ENCODE measurements at regions not wholly inside any gene's neighbourhood (a gene's known extent, or its start where the extent isn't known, plus 50 kb on each side); places are given as distances from the start of the nearest gene placed in this dataset.

DNA sequence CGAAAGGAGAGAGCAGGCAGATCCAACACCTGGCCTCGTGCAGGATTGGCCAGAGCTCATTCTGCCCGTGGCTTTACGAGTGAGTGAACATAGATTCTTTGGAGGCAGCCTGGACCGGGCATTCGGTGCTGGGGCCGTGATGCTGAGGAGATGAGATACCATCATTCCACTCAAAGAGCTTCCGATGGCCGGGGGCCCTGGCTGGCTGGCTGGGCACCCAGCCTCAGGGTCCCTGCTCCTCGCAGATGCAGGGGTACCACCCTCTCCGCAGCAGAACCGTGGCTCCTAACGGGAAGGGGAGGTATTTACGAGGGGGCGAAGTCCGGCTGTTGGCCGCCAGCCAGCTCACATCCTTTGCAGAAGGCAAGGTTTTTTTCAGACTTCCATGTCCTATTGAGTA lies 66.1 kb upstream of the FOXF1 start:
- no peak for TF ChIP-seq POLR2A (IDR thresholded peaks at IDR 0.05)
- TF ChIP-seq, protein P1, sequence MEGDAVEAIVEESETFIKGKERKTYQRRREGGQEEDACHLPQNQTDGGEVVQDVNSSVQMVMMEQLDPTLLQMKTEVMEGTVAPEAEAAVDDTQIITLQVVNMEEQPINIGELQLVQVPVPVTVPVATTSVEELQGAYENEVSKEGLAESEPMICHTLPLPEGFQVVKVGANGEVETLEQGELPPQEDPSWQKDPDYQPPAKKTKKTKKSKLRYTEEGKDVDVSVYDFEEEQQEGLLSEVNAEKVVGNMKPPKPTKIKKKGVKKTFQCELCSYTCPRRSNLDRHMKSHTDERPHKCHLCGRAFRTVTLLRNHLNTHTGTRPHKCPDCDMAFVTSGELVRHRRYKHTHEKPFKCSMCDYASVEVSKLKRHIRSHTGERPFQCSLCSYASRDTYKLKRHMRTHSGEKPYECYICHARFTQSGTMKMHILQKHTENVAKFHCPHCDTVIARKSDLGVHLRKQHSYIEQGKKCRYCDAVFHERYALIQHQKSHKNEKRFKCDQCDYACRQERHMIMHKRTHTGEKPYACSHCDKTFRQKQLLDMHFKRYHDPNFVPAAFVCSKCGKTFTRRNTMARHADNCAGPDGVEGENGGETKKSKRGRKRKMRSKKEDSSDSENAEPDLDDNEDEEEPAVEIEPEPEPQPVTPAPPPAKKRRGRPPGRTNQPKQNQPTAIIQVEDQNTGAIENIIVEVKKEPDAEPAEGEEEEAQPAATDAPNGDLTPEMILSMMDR (IDR thresholded peaks at IDR 0.05), result no peak
- WGBS, 2 donors, result 14 to 26% methylated on average over 17 of the region's 17 CpGs
- intact Hi-C loops (cut with DNase I), result no loop called here
- H3K36me3 ChIP-seq, result no peaks in the 10 kb centered on the region
- DNase-seq, result no peak
- H3K27ac ChIP-seq, result no peak overlapping the region
- no peaks in the 10 kb centered on the region for H3K27me3 ChIP-seq
- no peak overlapping the region for H3K4me3 ChIP-seq (replicated peaks in 1 of 3)
- H3K4me1 ChIP-seq, result no peaks in the 10 kb centered on the region
- H3K9me3 ChIP-seq, result no peaks in the 10 kb centered on the region

DNA sequence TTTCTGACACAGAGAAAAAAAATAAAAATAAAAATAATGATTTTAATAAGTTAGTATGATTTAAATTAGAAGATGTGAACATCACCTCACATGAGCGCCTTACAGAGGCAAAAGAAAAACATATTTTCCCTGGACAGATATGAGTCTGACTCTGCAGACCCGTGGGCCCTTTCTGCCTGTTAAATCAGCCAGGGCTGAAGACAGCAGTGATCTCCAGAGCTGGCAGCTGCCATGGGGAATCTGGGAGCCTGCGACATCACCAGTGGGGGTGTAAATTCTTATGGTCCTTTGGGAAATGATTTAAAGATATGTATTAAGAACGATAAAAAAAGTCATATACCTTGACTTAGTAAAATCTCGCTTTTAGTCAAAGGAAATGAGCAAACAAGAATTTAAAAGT lies 65.7 kb upstream of the FOXF1 start:
- WGBS, 2 donors, result 47 to 55% methylated on average over 5 of the region's 5 CpGs
- no peak overlapping the region for H3K27ac ChIP-seq
- DNase-seq, result no peak
- H3K4me1 ChIP-seq, result no peaks in the 10 kb centered on the region
- intact Hi-C loops (cut with DNase I), result no loop called here
- no peaks in the 10 kb centered on the region for H3K27me3 ChIP-seq
- H3K9me3 ChIP-seq, result no peaks in the 10 kb centered on the region
- H3K36me3 ChIP-seq, result no peaks in the 10 kb centered on the region
- TF ChIP-seq POLR2A (IDR thresholded peaks at IDR 0.05), result no peak
- TF ChIP-seq, protein P1 (IDR thresholded peaks at IDR 0.05), result no peak
- no peak overlapping the region for H3K4me3 ChIP-seq (replicated peaks in 1 of 3)

DNA sequence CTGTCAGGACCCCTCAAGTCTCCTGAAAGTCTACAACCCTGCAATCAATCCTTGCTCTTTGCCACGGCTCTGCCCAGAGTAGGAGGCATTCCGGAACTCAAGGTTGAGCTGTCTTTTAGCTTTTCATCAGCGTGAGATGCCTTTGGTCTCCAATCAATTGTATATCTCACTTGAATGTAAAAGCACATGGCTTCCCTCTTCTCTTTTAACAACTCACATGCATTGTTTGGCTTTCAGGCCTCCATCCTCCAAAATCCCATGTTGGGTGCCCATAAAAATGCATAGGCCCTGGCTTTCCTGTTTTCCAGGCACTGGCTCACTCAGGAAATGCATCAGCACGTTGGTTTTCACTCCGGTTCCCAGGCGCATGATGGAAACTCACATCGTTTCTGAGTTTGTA lies 64.0 kb upstream of the FOXF1 start:
- H3K36me3 ChIP-seq, result no peaks in the 10 kb centered on the region
- no peak overlapping the region for H3K4me3 ChIP-seq (replicated peaks in 1 of 3)
- H3K27me3 ChIP-seq, result no peaks in the 10 kb centered on the region
- no peak for DNase-seq
- H3K4me1 ChIP-seq, result no peaks in the 10 kb centered on the region
- intact Hi-C loops (cut with DNase I), result no loop called here
- no peaks in the 10 kb centered on the region for H3K9me3 ChIP-seq
- TF ChIP-seq, protein P1 (IDR thresholded peaks at IDR 0.05), result no peak
- TF ChIP-seq POLR2A (IDR thresholded peaks at IDR 0.05), result no peak
- no peak overlapping the region for H3K27ac ChIP-seq
- 77 to 84% methylated on average over 7 of the region's 7 CpGs for WGBS, 2 donors

DNA sequence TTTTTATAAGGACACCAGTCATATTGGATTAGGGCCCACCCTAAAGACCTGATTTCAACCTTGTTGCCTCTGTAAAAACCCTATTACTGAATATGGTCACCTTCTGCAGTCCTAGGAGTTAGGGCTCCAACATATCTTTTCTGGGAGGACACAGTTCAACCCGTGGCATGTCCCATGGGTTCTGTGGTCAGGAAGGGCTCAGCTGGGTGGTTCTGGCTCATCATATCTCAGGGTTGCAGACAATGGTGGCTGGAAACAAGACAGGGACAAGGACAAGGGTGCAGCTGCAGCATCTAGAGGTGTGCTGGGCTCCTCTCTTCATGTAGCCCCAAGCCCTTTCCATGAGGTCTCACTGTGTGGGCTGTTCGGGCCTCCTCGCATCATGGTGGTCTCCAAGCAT lies 63.1 kb upstream of the FOXF1 start:
- H3K27me3 ChIP-seq, result no peaks in the 10 kb centered on the region
- TF ChIP-seq, protein P1 (IDR thresholded peaks at IDR 0.05), result no peak
- TF ChIP-seq POLR2A (IDR thresholded peaks at IDR 0.05), result no peak
- 67 to 87% methylated on average over 1 to 3 of the region's 3 CpGs for WGBS, 2 donors
- no peaks in the 10 kb centered on the region for H3K9me3 ChIP-seq
- DNase-seq, result no peak
- H3K4me3 ChIP-seq (replicated peaks in 1 of 3), result no peak overlapping the region
- H3K36me3 ChIP-seq, result no peaks in the 10 kb centered on the region
- intact Hi-C loops (cut with DNase I), result no loop called here
- H3K27ac ChIP-seq, result no peak overlapping the region
- H3K4me1 ChIP-seq, result no peaks in the 10 kb centered on the region

DNA sequence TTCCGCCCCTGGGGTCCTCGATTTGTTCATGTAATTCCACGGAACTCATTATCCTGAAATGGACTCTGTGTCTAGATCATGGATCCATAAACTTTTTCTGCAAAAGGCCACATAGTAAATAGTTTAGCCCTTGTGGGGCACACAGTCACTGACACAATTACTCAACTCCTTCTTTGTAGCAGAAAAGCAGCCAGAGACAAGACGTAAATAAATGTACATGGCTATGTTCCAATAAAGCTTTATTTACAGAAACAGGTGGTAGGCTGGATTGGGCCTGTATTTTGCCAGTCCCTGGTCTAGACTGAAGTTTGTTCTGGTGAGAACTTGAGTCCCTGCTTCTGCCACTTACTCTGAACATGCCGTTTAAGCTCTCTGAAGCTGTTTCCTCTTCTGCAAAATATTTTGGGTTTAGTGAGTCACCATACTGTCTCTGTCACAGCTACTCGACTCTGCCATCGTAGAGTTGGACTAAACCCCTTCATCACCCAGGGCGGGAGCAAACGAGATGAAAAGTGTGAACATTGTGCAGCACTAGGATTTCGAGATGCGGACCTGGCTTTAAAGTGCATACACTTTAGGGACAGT lies 61.9 kb upstream of the FOXF1 start:
- WGBS, 2 donors, result 74 to 80% methylated on average over 11 of the region's 11 CpGs

More for the DNA sequence above, 61.9 kb upstream of the FOXF1 start:
- Histone ChIP-seq H3K4me3 (replicated peaks in 1 of 3) (no peak overlapping the region), H3K27me3 (no peaks in the 10 kb centered on the region), H3K27ac (no peak overlapping the region), H3K4me1 (no peaks in the 10 kb centered on the region), H3K9me3 (no peaks in the 10 kb centered on the region), H3K36me3 (no peaks in the 10 kb centered on the region)
- DNase-seq, result no peak
- intact Hi-C loops (cut with DNase I), result no loop called here
- TF ChIP-seq POLR2A (IDR thresholded peaks at IDR 0.05), result no peak
- TF ChIP-seq, protein P1 (IDR thresholded peaks at IDR 0.05), result no peak
